HG02610 (cell line): ENCODE measurements at regions not wholly inside any gene's neighbourhood (a gene's known extent, or its start where the extent isn't known, plus 50 kb on each side); places are given as distances from the start of the nearest gene placed in this dataset.

Source experiments
- ATAC-seq: cut with Tn5 transposase; IDR thresholded peaks from one replicate; pipeline ENCODE4 v1.9.1; 2021; ENCODE audit warnings: mild to moderate bottlenecking, moderate library complexity; ENCODE audit not compliant: unreplicated experiment

GRCh38 chr22:48376936-48377712 lies 1450.5 kb downstream of the BRD1 start:
- ATAC-seq, result no peak

- ATAC-seq, result no peak
Measured at GRCh38 chr22:48376428-48376827, 1451.2 kb downstream of the BRD1 start.

- no peak for ATAC-seq
Measured at GRCh38 chr22:48373626-48374173, 1454.0 kb downstream of the BRD1 start.

- ATAC-seq, result no peak
Measured at GRCh38 chr22:48372390-48372789, 1455.3 kb downstream of the BRD1 start.

- no peak for ATAC-seq
Measured at GRCh38 chr22:48371391-48371790, 1456.3 kb downstream of the BRD1 start.

- ATAC-seq, result no peak
Measured at GRCh38 chr22:48370508-48371325, 1457.0 kb downstream of the BRD1 start.

- ATAC-seq, result no peak
Measured at GRCh38 chr22:48369789-48370507, 1457.7 kb downstream of the BRD1 start.

GRCh38 chr22:48368975-48369525 lies 1458.6 kb downstream of the BRD1 start:
- ATAC-seq, result no peak

- ATAC-seq, result no peak
Measured at GRCh38 chr22:48367731-48368130, 1459.9 kb downstream of the BRD1 start.

GRCh38 chr22:48366591-48366990 lies 1461.1 kb downstream of the BRD1 start:
- ATAC-seq, result no peak

- no peak for ATAC-seq
Measured at GRCh38 chr22:48366056-48366455, 1461.6 kb downstream of the BRD1 start.

- ATAC-seq, result no peak
Measured at GRCh38 chr22:48365386-48365785, 1462.3 kb downstream of the BRD1 start.

- ATAC-seq, result no peak
Measured at GRCh38 chr22:48362721-48363404, 1464.8 kb downstream of the BRD1 start.

- ATAC-seq, result no peak
Measured at GRCh38 chr22:48361099-48361639, 1466.5 kb downstream of the BRD1 start.

GRCh38 chr22:48359613-48359965 lies 1468.1 kb downstream of the BRD1 start:
- no peak for ATAC-seq

- ATAC-seq, result no peak
Measured at GRCh38 chr22:48358886-48359612, 1468.6 kb downstream of the BRD1 start.

- no peak for ATAC-seq
Measured at GRCh38 chr22:48357961-48358360, 1469.7 kb downstream of the BRD1 start.

- no peak for ATAC-seq
Measured at GRCh38 chr22:48357196-48357595, 1470.5 kb downstream of the BRD1 start.

GRCh38 chr22:48356731-48357130 lies 1470.9 kb downstream of the BRD1 start:
- no peak for ATAC-seq
